ENCODE measurements at regions not wholly inside any gene's neighbourhood (a gene's known extent, or its start where the extent isn't known, plus 50 kb on each side); places are given as distances from the start of the nearest gene placed in this dataset.

- TF ChIP-seq TAF1 (IDR thresholded peaks at IDR 0.05; ENCODE audit: low read depth, low read length) (no peak), SPI1 (IDR thresholded peaks at IDR 0.05; ENCODE audit: low read depth, low read length) (no peak), POLR2A (IDR thresholded peaks at IDR 0.05; ENCODE audit: low read depth, low read length) (no peak), POU2F2 (IDR thresholded peaks at IDR 0.05; ENCODE audit: low read depth, low read length) (no peak), PAX5 (IDR thresholded peaks at IDR 0.05; ENCODE audit: insufficient read depth, low read length, severe bottlenecking) (no peak), POLR2AphosphoS5 (IDR thresholded peaks at IDR 0.05; ENCODE audit: low read depth, low read length) (no peak)
- DNase-seq (ENCODE audit: insufficient read length, low spot score) (no peak), FAIRE-seq (no peak)
These were observed 914.2 kb downstream of the SQOR start for GRCh38 chr15:46548989-46549388.

- FAIRE-seq (no peak), DNase-seq (ENCODE audit: insufficient read length, low spot score) (no peak)
- TF ChIP-seq POLR2AphosphoS5 (IDR thresholded peaks at IDR 0.05; ENCODE audit: low read depth, low read length), result no peak
- no peak for TF ChIP-seq POLR2A (IDR thresholded peaks at IDR 0.05; ENCODE audit: low read depth, low read length)
- no peak for TF ChIP-seq PAX5 (IDR thresholded peaks at IDR 0.05; ENCODE audit: insufficient read depth, low read length, severe bottlenecking)
- TF ChIP-seq POU2F2 (IDR thresholded peaks at IDR 0.05; ENCODE audit: low read depth, low read length), result no peak
- no peak for TF ChIP-seq SPI1 (IDR thresholded peaks at IDR 0.05; ENCODE audit: low read depth, low read length)
- TF ChIP-seq TAF1 (IDR thresholded peaks at IDR 0.05; ENCODE audit: low read depth, low read length), result no peak
These were observed 917.5 kb downstream of the SQOR start for GRCh38 chr15:46552316-46552715.

- no peak for FAIRE-seq
- no peak for DNase-seq (ENCODE audit: insufficient read length, low spot score)
- TF ChIP-seq POU2F2 (IDR thresholded peaks at IDR 0.05; ENCODE audit: low read depth, low read length), result no peak
- TF ChIP-seq PAX5 (IDR thresholded peaks at IDR 0.05; ENCODE audit: insufficient read depth, low read length, severe bottlenecking), result no peak
- TF ChIP-seq POLR2AphosphoS5 (IDR thresholded peaks at IDR 0.05; ENCODE audit: low read depth, low read length), result no peak
- TF ChIP-seq SPI1 (IDR thresholded peaks at IDR 0.05; ENCODE audit: low read depth, low read length), result no peak
- no peak for TF ChIP-seq POLR2A (IDR thresholded peaks at IDR 0.05; ENCODE audit: low read depth, low read length)
- TF ChIP-seq TAF1 (IDR thresholded peaks at IDR 0.05; ENCODE audit: low read depth, low read length), result no peak
These were observed 920.7 kb downstream of the SQOR start for GRCh38 chr15:46555547-46555946.

GRCh38 chr15:46556010-46556409, 921.2 kb downstream of the SQOR start:
- FAIRE-seq, result no peak
- TF ChIP-seq SPI1 (IDR thresholded peaks at IDR 0.05; ENCODE audit: low read depth, low read length) (no peak), PAX5 (IDR thresholded peaks at IDR 0.05; ENCODE audit: insufficient read depth, low read length, severe bottlenecking) (no peak), POLR2A (IDR thresholded peaks at IDR 0.05; ENCODE audit: low read depth, low read length) (no peak), POLR2AphosphoS5 (IDR thresholded peaks at IDR 0.05; ENCODE audit: low read depth, low read length) (no peak), TAF1 (IDR thresholded peaks at IDR 0.05; ENCODE audit: low read depth, low read length) (no peak), POU2F2 (IDR thresholded peaks at IDR 0.05; ENCODE audit: low read depth, low read length) (no peak)
- no peak for DNase-seq (ENCODE audit: insufficient read length, low spot score)

- DNase-seq (ENCODE audit: insufficient read length, low spot score) (no peak), FAIRE-seq (no peak)
- TF ChIP-seq POU2F2 (IDR thresholded peaks at IDR 0.05; ENCODE audit: low read depth, low read length) (no peak), POLR2AphosphoS5 (IDR thresholded peaks at IDR 0.05; ENCODE audit: low read depth, low read length) (no peak), POLR2A (IDR thresholded peaks at IDR 0.05; ENCODE audit: low read depth, low read length) (no peak), PAX5 (IDR thresholded peaks at IDR 0.05; ENCODE audit: insufficient read depth, low read length, severe bottlenecking) (no peak), TAF1 (IDR thresholded peaks at IDR 0.05; ENCODE audit: low read depth, low read length) (no peak), SPI1 (IDR thresholded peaks at IDR 0.05; ENCODE audit: low read depth, low read length) (no peak)
These were observed 921.9 kb downstream of the SQOR start for GRCh38 chr15:46556559-46557379.

GRCh38 chr15:46567968-46568367, 933.1 kb downstream of the SQOR start:
- FAIRE-seq, result no peak
- no peak for TF ChIP-seq PAX5 (IDR thresholded peaks at IDR 0.05; ENCODE audit: insufficient read depth, low read length, severe bottlenecking)
- no peak for TF ChIP-seq TAF1 (IDR thresholded peaks at IDR 0.05; ENCODE audit: low read depth, low read length)
- TF ChIP-seq POU2F2 (IDR thresholded peaks at IDR 0.05; ENCODE audit: low read depth, low read length), result no peak
- TF ChIP-seq POLR2A (IDR thresholded peaks at IDR 0.05; ENCODE audit: low read depth, low read length), result no peak
- TF ChIP-seq POLR2AphosphoS5 (IDR thresholded peaks at IDR 0.05; ENCODE audit: low read depth, low read length), result no peak
- no peak for TF ChIP-seq SPI1 (IDR thresholded peaks at IDR 0.05; ENCODE audit: low read depth, low read length)
- no peak for DNase-seq (ENCODE audit: insufficient read length, low spot score)

GRCh38 chr15:46569781-46570180, 935.0 kb downstream of the SQOR start:
- no peak for TF ChIP-seq POU2F2 (IDR thresholded peaks at IDR 0.05; ENCODE audit: low read depth, low read length)
- no peak for TF ChIP-seq POLR2AphosphoS5 (IDR thresholded peaks at IDR 0.05; ENCODE audit: low read depth, low read length)
- no peak for FAIRE-seq

GRCh38 chr15:46576646-46577395, 942.0 kb downstream of the SQOR start:
- FAIRE-seq (no peak), DNase-seq (ENCODE audit: insufficient read length, low spot score) (no peak)
- TF ChIP-seq POLR2AphosphoS5 (IDR thresholded peaks at IDR 0.05; ENCODE audit: low read depth, low read length) (no peak), POU2F2 (IDR thresholded peaks at IDR 0.05; ENCODE audit: low read depth, low read length) (no peak), SPI1 (IDR thresholded peaks at IDR 0.05; ENCODE audit: low read depth, low read length) (no peak), POLR2A (IDR thresholded peaks at IDR 0.05; ENCODE audit: low read depth, low read length) (no peak), TAF1 (IDR thresholded peaks at IDR 0.05; ENCODE audit: low read depth, low read length) (no peak), PAX5 (IDR thresholded peaks at IDR 0.05; ENCODE audit: insufficient read depth, low read length, severe bottlenecking) (no peak)

More at GRCh38 chr15:46569781-46570180, 935.0 kb downstream of the SQOR start:
- DNase-seq (ENCODE audit: insufficient read length, low spot score), result no peak

- FAIRE-seq (no peak), DNase-seq (ENCODE audit: insufficient read length, low spot score) (no peak)
- TF ChIP-seq POLR2A (IDR thresholded peaks at IDR 0.05; ENCODE audit: low read depth, low read length) (no peak), PAX5 (IDR thresholded peaks at IDR 0.05; ENCODE audit: insufficient read depth, low read length, severe bottlenecking) (no peak), POU2F2 (IDR thresholded peaks at IDR 0.05; ENCODE audit: low read depth, low read length) (no peak), SPI1 (IDR thresholded peaks at IDR 0.05; ENCODE audit: low read depth, low read length) (no peak), TAF1 (IDR thresholded peaks at IDR 0.05; ENCODE audit: low read depth, low read length) (no peak), POLR2AphosphoS5 (IDR thresholded peaks at IDR 0.05; ENCODE audit: low read depth, low read length) (no peak)
These were observed 942.9 kb downstream of the SQOR start for GRCh38 chr15:46577767-46578166.
